ENCODE measurements at regions not wholly inside any gene's neighbourhood (a gene's known extent, or its start where the extent isn't known, plus 50 kb on each side); places are given as distances from the start of the nearest gene placed in this dataset.

DNA sequence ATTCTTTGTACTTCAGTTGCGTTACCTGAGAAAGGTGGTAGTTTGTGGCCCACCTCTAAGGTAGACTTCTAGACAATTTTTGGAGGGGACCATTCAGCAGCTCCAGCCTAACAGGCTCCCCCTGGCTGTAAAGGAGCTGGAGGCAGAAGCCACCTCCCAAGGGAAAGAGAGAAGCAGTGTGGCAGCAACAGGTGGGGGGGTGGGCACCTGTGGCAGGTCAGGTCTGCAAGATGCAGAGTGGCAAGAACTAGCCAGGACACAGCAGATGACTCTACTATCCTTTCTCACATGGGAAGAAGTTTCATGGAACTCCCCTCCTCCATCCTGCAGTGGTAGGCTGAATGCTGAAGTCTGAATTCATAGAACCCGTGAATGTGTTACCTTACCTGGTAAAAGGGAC, 148.3 kb upstream of the DTNBP1 start:
- Histone ChIP-seq H3K9me3 (no peaks in the 10 kb centered on the region), H3K4me3 (no peak overlapping the region), H3K27ac (no peak overlapping the region), H3K36me3 (no peaks in the 10 kb centered on the region), H3K27me3 (no peaks in the 10 kb centered on the region), H3K4me1 (no peaks in the 10 kb centered on the region)
- intact Hi-C loops (cut with DNase I; ENCODE audit: low total_unique reads) = no loop called here
- no peak for DNase-seq
- TF ChIP-seq EP300 (IDR thresholded peaks at IDR 0.05) (no peak), POLR2AphosphoS5 (IDR thresholded peaks at IDR 0.05) (no peak), POLR2A (IDR thresholded peaks at IDR 0.05) (no peak)
- TF ChIP-seq, protein P1, sequence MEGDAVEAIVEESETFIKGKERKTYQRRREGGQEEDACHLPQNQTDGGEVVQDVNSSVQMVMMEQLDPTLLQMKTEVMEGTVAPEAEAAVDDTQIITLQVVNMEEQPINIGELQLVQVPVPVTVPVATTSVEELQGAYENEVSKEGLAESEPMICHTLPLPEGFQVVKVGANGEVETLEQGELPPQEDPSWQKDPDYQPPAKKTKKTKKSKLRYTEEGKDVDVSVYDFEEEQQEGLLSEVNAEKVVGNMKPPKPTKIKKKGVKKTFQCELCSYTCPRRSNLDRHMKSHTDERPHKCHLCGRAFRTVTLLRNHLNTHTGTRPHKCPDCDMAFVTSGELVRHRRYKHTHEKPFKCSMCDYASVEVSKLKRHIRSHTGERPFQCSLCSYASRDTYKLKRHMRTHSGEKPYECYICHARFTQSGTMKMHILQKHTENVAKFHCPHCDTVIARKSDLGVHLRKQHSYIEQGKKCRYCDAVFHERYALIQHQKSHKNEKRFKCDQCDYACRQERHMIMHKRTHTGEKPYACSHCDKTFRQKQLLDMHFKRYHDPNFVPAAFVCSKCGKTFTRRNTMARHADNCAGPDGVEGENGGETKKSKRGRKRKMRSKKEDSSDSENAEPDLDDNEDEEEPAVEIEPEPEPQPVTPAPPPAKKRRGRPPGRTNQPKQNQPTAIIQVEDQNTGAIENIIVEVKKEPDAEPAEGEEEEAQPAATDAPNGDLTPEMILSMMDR (IDR thresholded peaks at IDR 0.05) = no peak
- WGBS, 5 donors = 88 to 98% (median 93%) methylated on average over 2 of the region's 2 CpGs

DNA sequence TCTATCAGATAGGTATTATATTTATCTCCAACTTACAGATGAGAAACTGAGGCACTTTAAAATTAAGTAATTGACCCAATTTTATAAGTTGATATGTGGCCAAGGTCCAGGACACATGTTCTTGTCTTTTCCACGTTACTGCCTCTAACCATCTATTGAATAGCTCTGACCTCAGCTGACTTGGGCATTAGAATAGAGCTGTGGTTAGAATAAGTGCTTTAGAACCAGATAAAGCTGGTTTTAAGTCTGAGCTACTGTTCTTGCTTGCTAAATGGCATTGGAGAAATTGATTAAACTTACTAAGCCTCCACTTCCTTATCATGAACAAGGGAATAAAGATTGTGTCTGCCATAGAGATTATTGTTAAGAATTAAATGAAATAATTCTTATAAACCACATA, 147.8 kb upstream of the DTNBP1 start:
- intact Hi-C loops (cut with DNase I; ENCODE audit: low total_unique reads) = no loop called here
- TF ChIP-seq, protein P1 (IDR thresholded peaks at IDR 0.05) = no peak
- TF ChIP-seq POLR2A (IDR thresholded peaks at IDR 0.05) = no peak
- no peak for TF ChIP-seq EP300 (IDR thresholded peaks at IDR 0.05)
- no peak for TF ChIP-seq POLR2AphosphoS5 (IDR thresholded peaks at IDR 0.05)
- Histone ChIP-seq H3K27me3 (no peaks in the 10 kb centered on the region), H3K27ac (no peak overlapping the region), H3K4me1 (no peaks in the 10 kb centered on the region), H3K36me3 (no peaks in the 10 kb centered on the region), H3K4me3 (no peak overlapping the region), H3K9me3 (no peaks in the 10 kb centered on the region)
- WGBS, 5 donors = 18 to 34% (median 26%) methylated on average over 1 of the region's 1 CpG
- DNase-seq = no peak

DNA sequence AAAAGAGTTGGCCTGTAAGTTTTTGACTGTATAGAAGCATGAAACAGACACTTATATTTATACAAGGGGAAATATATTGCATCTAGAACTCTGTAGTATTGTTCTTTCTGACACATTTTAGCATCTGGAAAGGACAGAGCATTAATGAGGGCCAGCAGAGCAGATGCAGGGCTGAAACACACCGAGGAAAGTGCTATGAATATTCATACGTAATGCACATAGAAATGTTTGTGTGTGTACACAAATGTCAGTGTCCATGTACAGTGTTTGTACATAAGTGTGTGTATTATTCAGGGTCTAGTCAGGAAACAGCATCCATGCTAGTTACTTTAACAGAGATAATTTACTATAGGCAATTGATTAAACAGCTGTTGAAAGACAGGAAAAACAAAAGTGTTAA, 146.5 kb upstream of the DTNBP1 start:
- no peak for DNase-seq
- TF ChIP-seq POLR2A (IDR thresholded peaks at IDR 0.05) (no peak), EP300 (IDR thresholded peaks at IDR 0.05) (no peak), POLR2AphosphoS5 (IDR thresholded peaks at IDR 0.05) (no peak)
- TF ChIP-seq, protein P1 (IDR thresholded peaks at IDR 0.05) = no peak
- Histone ChIP-seq H3K36me3 (no peaks in the 10 kb centered on the region), H3K4me1 (no peaks in the 10 kb centered on the region), H3K4me3 (no peak overlapping the region), H3K27me3 (no peaks in the 10 kb centered on the region), H3K27ac (no peak overlapping the region), H3K9me3 (no peaks in the 10 kb centered on the region)
- 80 to 97% (median 91%) methylated on average over 2 of the region's 2 CpGs for WGBS, 5 donors
- intact Hi-C loops (cut with DNase I; ENCODE audit: low total_unique reads) = no loop called here

DNA sequence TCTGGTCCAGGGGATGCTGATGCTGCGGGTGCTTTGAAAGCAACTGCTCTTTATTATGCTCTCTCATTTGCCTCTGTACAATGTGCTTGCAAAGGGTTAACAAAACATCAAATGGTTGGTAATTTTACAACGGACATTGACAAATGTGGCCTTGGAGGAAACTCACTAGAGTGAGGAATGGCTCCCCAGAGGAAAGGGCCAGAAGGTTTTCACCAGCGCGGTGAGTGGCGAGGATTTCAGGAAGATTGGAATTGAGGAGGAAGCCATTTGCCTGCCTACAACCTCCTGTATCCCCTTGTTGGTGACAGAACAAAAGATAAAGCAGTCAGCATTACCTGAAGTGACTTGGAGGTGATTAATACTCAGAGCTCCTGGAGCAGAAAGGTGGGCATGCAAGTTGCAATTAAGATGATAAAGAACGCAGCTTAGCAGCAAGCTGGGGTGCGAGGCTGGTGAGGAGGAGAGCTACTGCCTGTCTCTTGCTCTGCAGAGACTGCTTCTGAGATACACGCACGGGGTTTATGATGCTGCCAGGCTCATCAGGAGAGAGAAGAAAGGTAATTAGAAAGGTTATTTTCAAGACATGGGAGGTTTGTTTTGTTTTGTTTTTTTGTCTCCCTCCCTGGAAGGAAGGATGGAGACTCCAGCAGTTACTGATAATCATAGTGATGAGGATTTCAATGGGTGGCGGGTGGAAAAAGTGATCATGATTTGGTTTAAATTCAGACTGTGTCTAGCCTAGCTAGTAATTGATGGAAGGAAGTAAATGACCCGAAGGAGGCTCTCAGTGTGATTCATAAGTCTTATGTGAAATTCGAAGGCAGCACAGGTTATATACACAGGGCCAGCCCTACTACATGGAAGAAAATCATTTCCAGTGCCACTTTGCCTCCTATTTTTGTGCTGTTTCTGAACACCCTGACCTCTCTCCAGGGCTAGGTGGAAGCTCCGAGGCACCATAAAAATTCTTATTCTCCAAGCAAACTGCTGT, 141.6 kb upstream of the DTNBP1 start:
- no peaks in the 10 kb centered on the region for H3K27me3 ChIP-seq
- H3K9me3 ChIP-seq = no peaks in the 10 kb centered on the region
- TF ChIP-seq POLR2AphosphoS5 (IDR thresholded peaks at IDR 0.05) (no peak), POLR2A (IDR thresholded peaks at IDR 0.05) (no peak), EP300 (IDR thresholded peaks at IDR 0.05) (no peak)
- TF ChIP-seq, protein P1 (IDR thresholded peaks at IDR 0.05) = no peak
- H3K27ac ChIP-seq = no peak overlapping the region
- intact Hi-C loops (cut with DNase I; ENCODE audit: low total_unique reads) = no loop called here
- H3K4me3 ChIP-seq = no peak overlapping the region
- H3K36me3 ChIP-seq = no peaks in the 10 kb centered on the region
- DNase-seq = no peak
- WGBS, 5 donors = 62 to 69% (median 64%) methylated on average over 13 of the region's 13 CpGs
- no peaks in the 10 kb centered on the region for H3K4me1 ChIP-seq

All from stomach (tissue), 8 donors.